NCI-H774 (cell line): ENCODE measurements at regions not wholly inside any gene's neighbourhood (a gene's known extent, or its start where the extent isn't known, plus 50 kb on each side); places are given as distances from the start of the nearest gene placed in this dataset.
"Not testable (repeated sequence)": the region's sequence is repeated elsewhere in the genome, so short reads cannot be mapped to it uniquely, and the experiment has no call there.

Source experiments
- DNase-seq: peaks from one replicate; lab custom pipeline; 2025; lab: John Stamatoyannopoulos, UW

DNA sequence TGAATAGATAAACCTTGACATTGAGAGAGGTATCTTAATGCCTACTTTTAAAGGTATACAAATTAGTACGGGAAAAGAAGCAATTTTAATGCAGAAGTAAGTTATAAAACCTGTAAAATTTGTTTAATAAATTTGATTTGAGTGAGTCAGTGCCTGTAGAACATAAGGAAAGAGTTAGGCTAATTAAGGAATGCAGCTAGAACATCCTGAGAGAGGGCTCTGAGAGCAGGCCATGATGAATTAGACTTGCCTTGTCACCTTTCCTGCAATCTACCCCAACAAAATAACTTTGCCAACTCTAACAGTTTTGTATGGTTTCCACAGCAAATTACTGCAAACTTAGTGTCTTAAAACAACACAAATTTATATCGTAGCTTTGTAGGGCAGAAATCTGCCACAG, 700.8 kb downstream of the RFPL4B start:
- DNase-seq = no peak

- DNase-seq = no peak
These were observed 701.6 kb downstream of the RFPL4B start for GRCh38 chr6:113048741-113049140.

- no peak for DNase-seq
These were observed 702.1 kb downstream of the RFPL4B start for GRCh38 chr6:113049190-113049589.

- peak; percentile 32 for DNase-seq
These were observed 703.1 kb downstream of the RFPL4B start for GRCh38 chr6:113050010-113050858.

GRCh38 chr6:113050979-113051378, 703.8 kb downstream of the RFPL4B start:
- DNase-seq = no peak

DNA sequence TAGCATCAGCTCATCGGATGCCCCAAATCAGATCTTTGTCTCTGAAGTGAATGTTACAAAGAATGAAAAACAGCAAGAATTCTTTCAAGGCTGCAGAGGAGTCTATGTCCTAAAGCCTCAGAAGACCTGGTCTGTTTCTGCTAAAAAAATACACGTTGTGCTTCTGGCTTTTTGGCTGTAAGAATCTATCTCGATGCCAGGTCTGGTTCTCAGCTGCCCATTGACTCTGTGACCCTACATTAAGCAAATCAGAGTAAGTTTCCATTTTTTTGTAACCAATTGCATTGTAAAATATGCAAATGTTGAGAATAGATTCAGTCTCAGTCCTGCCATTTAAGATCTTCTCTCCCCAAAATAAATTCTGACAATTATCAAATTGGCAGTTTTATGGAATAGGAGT, 705.4 kb downstream of the RFPL4B start:
- no peak for DNase-seq

DNA sequence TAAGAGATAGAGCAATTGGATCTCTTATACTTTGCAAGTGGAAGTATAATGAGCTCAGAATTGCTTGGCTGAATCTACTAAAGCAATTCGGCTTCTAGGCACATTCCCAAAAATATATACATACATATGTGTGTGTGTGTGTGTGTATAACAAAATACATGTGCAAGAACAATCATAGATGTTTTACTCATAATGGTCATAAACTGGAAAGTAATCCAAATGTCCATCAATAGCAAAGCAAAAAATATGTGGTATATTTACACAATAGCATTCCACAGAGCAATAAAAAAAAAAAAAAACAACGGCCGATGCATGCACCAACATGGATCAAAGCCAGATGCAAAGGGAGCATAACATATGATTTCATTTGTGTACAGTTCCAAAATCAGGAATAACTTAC, 707.9 kb downstream of the RFPL4B start:
- DNase-seq = no peak

GRCh38 chr6:113055998-113056397, 708.9 kb downstream of the RFPL4B start:
- DNase-seq = no peak

- no peak for DNase-seq
These were observed 710.5 kb downstream of the RFPL4B start for GRCh38 chr6:113057567-113058053.

DNA sequence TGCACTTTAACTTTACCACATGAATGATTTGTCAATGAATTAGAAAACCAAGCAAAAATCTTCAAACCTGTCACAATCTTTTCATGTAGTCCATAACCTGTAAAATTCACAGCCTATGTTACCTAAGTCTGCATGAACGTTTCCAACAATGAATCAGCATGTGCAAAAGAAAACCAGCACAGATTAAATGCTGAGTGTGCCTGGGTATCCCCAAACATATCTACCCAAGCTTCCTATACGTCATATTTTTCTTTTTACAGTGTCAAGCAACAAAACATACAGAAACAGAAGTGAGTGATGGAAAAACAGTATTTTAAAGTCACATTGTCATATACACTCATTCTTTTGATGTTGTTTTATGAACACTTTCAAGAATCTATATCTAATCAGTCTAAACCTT, 713.5 kb downstream of the RFPL4B start:
- no peak for DNase-seq

DNA sequence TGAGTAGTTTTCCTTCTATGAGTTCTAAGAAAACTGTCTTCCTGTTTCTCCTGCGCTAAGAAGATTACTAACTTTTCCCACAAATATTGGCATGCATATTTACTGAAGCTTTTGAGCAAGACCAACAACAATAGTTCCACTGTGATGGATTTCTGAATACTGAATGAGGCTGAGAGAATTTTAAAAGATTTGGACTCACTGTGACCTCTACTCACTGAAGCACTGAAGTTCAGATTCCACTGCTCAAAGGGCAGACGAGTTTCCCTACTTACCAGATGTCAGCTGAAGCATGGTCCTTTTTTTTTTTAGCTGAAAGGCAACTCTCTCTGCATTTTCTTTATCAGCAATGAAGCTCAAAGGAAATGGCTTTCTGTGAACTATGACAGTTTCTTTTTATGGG, 718.5 kb downstream of the RFPL4B start:
- DNase-seq = no peak

- no peak for DNase-seq
These were observed 720.6 kb downstream of the RFPL4B start for GRCh38 chr6:113067612-113068275.

GRCh38 chr6:113068570-113068969, 721.4 kb downstream of the RFPL4B start:
- DNase-seq = no peak

DNA sequence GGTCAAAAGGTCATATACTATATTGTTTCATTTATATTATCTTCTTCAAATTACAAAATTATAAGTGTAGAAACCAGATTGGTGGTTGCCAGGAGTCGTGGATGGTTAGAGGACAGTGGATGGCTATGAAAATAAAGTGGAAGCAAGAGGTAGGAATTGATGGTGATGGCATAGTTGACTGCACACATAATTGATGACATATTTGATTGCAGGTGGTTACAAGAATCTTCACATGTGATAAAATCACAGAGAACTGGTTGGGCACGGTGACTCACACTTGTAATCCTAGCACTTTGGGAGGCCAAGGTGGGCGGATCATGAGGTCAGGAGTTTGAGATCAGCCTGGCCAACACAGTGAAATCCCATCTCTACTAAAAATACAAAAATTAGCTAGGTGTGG, 723.6 kb downstream of the RFPL4B start:
- not testable (repeated sequence) for DNase-seq

DNA sequence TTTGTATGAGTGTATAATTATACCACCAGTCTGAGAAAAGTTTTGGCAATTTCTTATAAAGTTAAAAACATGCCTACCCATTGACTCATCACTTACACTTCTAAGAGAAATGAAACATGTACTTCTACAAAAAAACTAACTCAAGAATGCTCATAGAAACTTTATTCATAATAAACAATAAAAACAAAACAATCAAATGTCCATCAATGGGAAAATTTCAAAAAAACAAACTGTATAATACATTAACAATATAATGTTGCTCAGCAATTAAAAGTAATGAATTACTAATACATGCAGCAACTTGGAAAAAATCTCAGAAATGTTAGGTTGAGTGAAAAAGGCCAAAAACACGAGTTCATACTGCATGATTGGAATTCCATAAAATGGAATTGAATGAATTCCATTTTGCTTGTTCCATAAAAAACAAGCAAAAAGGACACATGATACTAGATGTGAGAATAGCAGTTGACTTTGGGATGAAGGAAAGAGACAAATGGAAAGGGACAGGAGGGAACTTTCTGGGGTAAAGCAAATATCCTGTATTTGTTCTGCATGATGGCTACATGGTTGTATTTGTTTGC, 726.6 kb downstream of the RFPL4B start:
- no peak for DNase-seq

DNA sequence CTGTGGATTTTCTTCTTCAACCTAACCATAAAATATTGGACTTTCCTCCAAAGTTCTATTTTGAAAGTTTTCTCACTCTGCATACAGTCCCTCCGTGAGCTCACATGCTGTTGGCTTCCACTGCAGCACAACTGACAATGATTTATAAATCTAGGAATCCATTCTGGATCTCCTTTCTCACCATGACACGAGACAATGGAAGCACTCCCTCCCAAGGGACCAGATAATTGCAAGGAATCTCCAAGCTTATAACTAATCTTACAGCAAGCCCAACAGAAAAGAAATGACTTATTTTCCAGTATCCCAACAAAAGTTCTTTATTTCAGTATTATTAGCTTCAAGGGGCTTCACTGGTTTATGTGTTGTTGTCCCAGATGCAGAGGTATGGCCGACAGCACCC, 729.0 kb downstream of the RFPL4B start:
- DNase-seq = no peak

DNA sequence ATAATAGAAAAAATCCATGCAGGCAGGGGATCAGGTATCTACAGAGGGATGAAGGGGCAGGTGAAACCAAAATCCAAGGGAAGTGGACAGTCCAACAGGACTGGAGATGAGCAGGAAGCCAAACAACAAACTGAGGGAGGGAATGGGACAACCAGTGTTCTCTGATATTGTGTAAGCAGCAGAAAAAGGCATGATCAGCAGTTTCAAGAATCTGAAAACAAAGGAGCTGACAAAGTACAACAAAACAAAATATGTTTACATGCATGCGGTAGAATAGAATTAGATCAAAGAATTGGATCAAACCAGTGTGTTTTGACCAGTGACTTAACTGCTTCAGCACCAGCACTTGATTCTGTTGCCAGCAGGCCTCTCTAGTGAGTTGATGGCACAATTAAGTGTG, 729.7 kb downstream of the RFPL4B start:
- no peak for DNase-seq

DNA sequence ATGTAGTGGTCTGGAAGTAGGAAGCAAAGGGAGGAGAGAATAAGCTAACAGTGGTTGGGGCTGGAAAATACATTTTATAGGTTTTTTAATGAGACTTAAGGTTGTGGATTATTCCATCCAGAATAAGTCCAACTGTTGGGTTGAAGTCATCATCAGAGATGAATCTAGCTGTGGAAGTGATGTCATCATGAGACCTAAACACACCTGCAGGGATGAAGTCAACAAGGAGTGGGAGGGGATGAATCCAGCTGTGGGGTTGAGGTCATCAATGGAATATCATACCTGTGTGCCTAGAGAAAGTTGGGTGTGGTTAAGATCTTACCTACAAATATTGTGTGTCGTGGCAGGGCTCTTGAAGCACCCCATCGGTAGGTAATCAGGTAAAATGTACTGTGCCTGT, 730.7 kb downstream of the RFPL4B start:
- no peak for DNase-seq

DNA sequence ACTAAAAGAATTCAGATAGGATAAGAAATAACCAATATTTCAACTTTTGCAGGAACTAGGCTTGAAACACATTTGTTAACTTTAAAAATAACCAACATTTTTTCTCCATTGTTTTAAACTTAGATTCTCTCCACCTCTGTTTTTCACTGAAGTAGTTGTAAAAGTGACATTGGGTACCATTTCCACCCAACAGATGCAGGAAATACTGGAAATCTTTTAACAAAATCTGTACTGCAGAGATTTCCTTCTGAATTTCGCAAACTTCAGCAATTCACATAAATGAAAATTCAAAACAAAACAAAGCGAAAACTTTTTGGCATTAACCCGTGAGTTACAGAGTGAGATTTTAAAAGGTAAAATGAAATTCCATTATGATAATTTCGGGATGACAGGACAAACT, 731.7 kb downstream of the RFPL4B start:
- DNase-seq = no peak

- no peak for DNase-seq
These were observed 735.6 kb downstream of the RFPL4B start for GRCh38 chr6:113082745-113083144.

GRCh38 chr6:113083947-113084346, 736.8 kb downstream of the RFPL4B start:
- DNase-seq = no peak

GRCh38 chr6:113089056-113089455, 741.9 kb downstream of the RFPL4B start:
- DNase-seq = no peak

GRCh38 chr6:113092795-113093194, 745.7 kb downstream of the RFPL4B start:
- DNase-seq = no peak
